ENCODE measurements at regions not wholly inside any gene's neighbourhood (a gene's known extent, or its start where the extent isn't known, plus 50 kb on each side); places are given as distances from the start of the nearest gene placed in this dataset.
"Not testable (repeated sequence)": the region's sequence is repeated elsewhere in the genome, so short reads cannot be mapped to it uniquely, and the experiment has no call there.

DNA sequence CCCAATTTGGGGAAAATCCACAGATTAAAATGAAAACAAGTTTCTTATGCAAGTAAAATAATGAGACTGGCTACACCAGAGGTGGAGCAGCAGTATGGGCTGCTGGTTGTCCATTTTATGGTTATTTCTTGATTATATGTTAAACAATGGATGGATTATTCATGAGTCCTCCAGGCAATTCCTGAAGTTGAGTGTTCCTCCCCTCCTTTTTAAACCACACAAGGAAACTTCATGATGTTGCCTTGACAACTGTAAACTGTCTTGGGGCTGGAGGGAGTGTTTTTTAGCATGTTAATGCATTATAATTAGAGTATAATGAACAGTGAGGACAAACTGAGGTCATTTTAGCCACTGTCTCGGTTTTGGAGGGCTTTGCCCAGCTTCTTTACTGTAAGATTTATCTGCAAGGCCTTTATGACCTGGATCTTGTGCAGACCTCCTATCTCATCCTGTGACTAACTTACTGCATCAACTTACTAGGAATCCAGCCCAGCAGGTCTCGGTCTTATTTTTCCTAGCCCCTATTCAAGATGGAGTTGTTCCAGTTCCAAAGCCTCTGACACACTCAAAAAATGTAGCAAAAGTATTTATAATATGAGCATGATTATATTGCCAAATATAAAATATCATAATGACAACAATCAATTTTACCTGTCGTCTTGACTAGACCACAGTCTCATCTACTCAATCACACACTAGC, 534.0 kb downstream of the TMEM121 start:
- DNase-seq (no peak), ATAC-seq (ENCODE audit: poor library complexity) (no peak)
- intact Hi-C loops (cut with DNase I) = no loop called here

DNA sequence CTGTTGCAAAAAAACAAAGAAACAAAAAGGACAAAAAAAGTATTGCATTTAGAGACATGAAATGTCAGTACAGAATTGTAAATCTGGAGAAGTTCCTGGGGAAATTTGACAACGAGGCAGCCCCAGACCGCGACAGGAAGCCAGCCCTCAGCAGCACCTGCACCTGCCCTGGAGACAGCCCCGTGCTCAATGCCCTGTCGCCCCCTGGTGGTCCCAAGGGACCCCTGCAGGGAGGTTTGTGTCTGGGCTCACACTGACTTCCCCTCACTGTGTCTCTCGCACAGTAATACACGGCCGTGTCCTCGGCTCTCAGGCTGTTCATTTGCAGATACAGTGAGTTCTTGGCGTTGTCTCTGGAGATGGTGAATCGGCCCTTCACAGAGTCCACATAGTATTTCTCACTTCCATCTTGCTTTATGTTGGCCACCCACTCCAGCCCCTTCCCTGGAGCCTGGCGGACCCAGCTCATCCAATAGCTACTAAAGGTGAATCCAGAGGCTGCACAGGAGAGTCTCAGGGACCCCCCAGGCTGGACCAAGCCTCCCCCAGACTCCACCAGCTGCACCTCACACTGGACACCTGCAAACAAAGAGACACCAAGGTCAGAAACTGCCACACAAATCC, 535.6 kb downstream of the TMEM121 start:
- intact Hi-C loops (cut with DNase I); ATAC-seq (ENCODE audit: poor library complexity): not testable (repeated sequence)
- DNase-seq = peak; percentile 48

DNA sequence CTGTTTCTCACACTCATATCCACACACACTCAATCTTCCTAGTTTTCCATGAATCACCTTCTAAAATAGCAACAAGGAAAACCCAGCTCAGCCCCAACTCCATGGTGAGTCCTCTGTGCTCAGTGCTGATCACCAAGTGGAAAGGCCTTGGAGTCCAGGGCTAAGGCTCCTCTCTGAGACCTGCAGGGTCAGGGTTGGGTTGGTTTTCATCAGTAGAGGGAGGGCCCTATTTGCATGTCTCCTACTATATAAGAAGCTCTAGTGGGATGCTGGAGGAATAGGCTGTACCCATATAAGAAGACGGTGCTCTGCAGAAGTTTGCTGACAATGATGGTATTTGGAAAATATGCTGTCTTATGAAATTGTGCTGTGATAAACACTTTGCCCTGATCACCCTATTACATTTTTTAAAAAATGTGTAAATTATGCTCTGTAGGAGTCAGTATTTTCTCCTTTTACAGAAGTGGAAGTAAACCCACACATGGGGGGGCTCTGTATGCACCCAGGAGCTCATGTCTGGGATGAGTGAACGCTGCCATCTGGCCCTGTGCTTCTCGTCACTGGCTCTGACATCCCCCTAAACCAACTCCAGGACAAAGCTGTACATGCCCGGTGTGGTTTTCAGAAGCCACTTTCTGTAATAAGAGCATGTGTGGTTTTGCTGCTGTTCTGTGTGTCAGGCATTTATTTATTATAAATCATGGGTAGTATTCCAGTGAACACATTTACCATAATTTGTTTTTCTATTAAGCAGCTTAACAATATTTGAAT, 536.3 kb downstream of the TMEM121 start:
- no peak for ATAC-seq (ENCODE audit: poor library complexity)

DNA sequence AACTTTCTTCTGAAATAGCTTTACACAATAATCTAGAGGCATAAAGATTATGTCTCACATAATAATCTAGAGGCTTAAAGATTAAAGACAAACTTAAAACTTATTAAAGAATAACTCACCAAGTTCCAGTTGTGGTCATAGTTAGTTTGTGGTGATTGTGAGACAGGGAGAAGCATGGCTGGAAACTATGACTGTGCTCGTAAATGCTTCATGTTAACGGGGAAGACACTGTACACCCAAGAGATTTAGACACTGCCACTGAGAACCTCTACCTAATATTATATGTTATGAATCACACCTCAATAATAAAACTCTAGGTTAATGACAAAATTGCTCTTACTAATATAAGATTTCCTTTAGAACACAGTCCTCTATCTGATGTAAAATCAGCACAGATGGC, 541.6 kb downstream of the TMEM121 start:
- ATAC-seq (ENCODE audit: poor library complexity) (no peak), DNase-seq (no peak)
- intact Hi-C loops (cut with DNase I) = no loop called here

More for the DNA sequence above, 536.3 kb downstream of the TMEM121 start:
- no peak for DNase-seq
- intact Hi-C loops (cut with DNase I) = no loop called here

DNA sequence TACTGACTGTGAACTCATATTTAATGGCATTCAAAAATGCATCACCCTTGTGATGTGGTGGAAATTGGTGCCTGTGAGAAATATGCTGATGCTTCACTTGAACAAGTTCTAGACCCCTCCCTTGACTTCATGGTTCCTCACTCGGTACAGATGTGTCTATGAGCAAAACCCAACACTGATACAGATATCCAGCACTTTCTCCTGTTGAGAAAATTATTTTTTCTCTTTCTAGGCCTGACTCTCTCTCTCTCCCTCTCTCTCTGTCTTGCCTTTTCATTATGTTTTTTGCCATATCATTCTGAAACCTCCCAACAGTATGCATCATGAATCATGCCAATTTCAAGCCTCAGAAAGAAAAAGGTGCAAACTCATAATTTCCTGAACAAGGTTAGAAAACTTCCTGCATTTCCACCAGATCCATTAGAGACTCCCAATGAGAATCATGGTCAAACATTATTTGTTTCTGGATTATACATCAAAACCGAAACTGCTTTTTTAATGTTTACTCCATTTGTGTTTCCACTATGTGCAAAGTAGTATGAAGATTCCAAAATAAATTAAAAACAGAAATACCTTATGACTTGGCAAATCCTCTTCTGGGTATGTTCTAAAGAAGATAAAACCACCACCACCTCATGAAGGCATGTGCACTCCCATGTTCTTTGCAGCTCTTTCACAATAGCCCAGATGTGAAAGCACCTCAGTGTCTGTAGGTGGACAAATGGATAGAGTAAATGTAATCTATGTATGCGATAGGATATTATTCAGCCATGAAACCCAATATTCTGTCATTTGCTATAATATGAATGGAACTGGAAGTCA, 543.6 kb downstream of the TMEM121 start:
- DNase-seq = no peak
- intact Hi-C loops (cut with DNase I) = no loop called here

DNA sequence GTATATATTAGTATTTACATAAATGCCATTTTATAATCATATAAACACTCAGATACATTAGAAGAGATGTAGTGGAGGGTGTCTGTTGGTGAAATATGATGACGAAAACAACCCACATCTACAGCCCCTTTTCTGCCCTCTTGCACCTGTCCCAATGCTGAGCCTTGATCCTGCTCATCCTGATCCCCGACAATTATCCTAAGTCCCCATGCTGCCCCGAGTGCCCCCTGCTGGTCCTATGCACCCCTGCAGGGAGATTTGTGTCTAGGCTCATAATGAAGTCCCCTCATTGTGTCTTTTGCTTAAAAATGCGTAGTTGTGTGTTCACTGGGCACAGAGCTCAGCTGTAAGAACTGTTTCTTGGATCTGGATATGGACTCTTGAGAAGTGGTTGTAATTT, 554.5 kb downstream of the TMEM121 start:
- DNase-seq = no peak
- no peak for ATAC-seq (ENCODE audit: poor library complexity)
- intact Hi-C loops (cut with DNase I) = no loop called here

More for the DNA sequence above, 543.6 kb downstream of the TMEM121 start:
- no peak for ATAC-seq (ENCODE audit: poor library complexity)

DNA sequence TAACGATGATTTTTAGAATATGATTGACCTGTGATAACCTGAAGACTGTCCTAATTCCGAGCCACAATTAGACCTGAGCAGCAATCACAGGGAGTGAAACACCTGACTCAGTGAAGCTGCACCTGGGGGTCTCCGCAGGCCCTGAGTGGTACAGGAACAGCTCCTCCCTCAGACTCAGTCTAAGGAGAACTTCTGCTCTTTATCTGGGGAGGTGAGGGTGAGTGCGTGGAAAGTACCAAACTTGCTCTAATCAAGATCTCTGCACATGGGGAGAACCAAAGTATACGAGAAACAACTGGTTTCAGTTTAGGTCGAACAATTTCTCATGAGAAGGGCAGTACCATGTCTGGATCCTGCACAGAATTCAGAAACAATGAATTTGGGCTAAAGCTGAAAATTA, 555.3 kb downstream of the TMEM121 start:
- intact Hi-C loops (cut with DNase I); DNase-seq; ATAC-seq (ENCODE audit: poor library complexity): not testable (repeated sequence)

DNA sequence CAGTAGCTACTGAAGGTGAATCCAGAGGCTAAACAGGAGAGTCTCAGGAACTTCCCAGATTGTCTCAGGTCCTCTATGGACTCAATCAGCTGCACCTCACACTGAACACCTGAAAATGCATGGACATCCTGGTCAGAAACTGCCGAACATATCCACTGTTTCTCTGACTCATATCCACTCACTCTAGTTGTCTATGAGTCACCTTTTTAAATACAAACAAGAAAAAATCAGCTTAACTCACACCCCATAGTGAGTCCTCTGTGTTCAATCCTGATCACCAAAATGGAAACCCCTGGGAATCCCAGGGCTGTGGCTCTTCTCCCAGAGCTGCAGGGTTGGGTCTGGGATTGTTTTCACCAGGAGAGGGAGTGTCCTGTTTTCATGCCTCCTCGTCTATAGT, 556.7 kb downstream of the TMEM121 start:
- no peak for ATAC-seq (ENCODE audit: poor library complexity)
- intact Hi-C loops (cut with DNase I) = no loop called here
- DNase-seq = no peak

DNA sequence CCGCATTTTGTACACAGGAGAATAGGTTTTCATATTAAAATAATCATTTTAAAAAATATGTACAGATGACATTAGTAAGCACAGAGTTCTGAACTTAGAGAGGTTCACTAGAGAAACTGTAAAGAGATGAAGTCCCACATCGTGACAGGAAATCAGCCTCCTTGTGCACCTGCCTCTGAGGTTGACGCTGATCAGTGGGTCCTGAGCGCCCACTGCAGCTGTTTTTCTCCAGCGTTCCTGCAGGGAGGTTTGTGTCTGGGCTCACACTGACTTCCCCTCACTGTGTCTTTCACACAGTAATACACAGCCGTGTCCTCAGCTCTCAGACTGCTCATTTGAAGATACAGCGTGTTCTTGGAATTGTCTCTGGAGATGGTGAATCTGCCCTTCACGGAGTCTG, 561.5 kb downstream of the TMEM121 start:
- intact Hi-C loops (cut with DNase I) = no loop called here

DNA sequence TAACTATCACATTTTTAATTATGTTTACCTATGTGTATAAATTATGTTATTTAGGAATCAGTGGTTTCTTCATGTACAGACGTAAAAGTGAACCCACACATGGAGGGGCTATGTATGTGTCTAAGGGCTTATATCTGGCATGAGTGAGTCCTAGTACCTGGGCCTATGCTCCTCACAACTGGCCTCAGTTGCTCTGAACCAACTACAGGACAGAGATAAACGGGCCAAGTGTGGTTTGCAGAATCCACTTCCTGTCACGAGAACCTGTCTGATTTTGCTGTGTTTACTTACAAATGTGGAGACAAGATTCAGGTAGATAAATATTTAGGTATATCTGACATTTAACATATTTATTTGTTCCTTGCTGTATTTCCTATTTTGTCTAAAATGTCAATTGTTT, 562.5 kb downstream of the TMEM121 start:
- DNase-seq; intact Hi-C loops (cut with DNase I); ATAC-seq (ENCODE audit: poor library complexity): not testable (repeated sequence)

More for the DNA sequence above, 561.5 kb downstream of the TMEM121 start:
- ATAC-seq (ENCODE audit: poor library complexity) (no peak), DNase-seq (no peak)

DNA sequence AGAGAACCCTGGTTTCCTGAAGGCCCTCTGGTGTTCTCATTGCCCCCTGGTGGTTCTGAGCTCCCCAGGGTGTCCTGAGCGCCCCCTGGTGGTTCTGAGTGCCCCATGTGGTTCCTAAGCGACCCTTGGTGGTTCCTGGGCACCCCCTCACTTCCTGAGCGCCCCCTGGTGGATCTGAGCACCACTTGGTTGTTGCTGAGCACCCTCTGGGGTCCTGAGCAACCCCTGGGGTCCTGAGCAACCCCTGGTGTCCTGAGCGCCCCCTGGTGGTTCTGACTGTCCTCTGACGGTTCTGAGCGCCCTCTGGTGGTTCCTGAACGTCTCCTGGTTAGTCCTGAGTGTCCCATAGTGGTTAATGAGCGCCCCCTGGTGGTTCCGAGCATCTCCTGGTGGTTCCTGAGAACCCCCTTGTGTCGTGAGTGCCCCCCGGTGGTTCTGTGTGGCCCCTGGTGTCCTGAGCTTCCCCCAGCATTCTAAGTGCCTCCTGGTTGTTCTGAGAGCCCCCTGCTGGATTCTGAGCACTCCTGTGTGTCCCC, 568.3 kb downstream of the TMEM121 start:
- intact Hi-C loops (cut with DNase I) = no loop called here
- ATAC-seq (ENCODE audit: poor library complexity) = no peak
- DNase-seq = no peak

DNA sequence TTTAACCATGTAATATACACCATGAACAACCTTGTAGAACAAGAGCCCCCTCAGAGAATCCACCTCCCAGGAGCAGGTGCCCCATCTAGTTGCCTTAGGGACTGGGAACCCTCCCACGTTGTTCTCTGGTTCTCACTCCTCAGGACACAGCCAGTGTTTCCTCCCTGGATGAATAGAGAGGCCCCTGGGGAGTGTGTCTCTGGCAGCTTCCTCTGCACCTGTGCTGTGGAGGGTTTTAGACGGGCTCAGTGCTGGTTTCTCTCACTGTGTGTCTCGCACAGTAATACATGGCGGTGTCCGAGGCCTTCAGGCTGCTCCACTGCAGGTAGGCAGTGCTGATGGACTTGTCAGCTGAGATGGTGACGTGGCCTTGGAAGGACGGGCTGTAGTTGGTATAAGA, 581.3 kb downstream of the TMEM121 start:
- intact Hi-C loops (cut with DNase I) = no loop called here
- no peak for DNase-seq
- no peak for ATAC-seq (ENCODE audit: poor library complexity)

DNA sequence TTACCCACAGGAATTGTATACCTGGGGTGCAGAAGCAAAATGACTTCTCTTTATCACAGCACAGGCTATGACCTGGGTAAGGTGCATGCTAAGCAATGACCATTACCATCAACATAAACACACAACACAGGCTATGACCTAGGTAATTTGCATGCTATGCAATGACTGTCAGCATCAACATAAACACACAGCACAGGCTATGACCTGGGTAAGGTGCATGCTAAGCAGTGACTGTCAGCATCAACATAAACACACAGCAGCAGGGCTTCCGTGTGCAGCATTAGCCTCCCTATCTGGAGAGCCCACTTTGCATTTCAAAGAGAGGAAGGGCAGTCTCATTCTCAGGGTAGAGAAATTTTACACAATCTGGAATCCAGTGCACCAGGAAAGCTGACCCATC, 583.0 kb downstream of the TMEM121 start:
- ATAC-seq (ENCODE audit: poor library complexity) = no peak
- intact Hi-C loops (cut with DNase I) = no loop called here
- DNase-seq = no peak

DNA sequence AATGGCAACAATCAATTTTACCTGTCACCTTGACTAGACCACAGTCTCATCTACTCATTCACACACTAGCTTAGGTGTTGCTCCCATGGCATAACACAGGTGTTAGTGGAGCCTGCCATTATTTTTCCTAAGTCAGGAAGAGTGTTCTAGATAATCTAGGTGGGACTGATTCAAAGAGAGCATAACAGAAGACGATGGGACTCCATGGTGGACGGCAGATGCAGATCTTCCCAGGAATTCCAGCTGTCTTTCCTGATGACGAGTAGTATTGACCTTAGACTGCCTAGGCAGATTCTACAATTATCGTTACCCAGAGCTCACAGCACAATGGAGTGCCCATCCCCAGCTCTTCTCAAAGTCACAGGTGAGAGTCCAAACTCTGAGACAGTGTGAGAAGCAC, 589.0 kb downstream of the TMEM121 start:
- DNase-seq (no peak), ATAC-seq (ENCODE audit: poor library complexity) (no peak)
- intact Hi-C loops (cut with DNase I) = no loop called here

DNA sequence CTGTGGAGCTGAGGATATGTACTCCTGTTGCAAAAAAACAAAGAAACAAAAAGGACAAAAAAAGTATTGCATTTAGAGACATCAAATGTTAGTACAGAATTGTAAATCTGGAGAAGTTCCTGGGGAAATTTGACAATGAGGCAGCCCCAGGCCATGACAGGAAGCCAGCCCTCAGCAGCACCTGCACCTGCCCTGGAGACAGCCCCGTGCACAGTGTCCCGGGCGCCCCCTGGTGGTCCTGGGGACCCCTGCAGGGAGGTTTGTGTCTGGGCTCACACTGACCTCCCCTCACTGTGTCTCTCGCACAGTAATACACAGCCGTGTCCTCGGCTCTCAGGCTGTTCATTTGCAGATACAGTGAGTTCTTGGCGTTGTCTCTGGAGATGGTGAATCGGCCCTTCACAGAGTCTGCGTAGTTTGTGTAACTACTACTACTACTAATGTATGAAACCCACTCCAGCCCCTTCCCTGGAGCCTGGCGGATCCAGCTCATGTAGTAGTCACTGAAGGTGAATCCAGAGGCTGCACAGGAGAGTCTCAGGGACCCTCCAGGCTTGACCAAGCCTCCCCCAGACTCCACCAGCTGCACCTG, 590.1 kb downstream of the TMEM121 start:
- ATAC-seq (ENCODE audit: poor library complexity); DNase-seq; intact Hi-C loops (cut with DNase I): not testable (repeated sequence)

DNA sequence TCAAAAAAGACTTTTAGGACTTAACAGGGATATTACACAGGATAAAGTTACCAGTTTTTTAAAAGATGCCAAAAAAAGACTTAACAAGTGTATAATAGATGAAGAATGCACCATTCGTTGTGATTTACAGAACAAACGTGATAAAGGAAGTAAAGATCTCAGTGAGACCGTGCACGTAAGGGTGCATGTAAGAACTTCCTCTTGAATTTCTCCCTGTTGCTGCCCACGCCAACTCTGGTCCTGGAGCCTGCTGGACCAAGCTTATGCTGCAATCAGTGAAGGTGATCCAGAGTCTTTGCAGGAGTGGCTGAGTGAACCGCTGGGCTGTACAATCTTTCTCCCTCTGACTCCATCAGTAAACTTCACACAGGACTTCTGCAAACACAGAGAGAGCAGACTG, 593.7 kb downstream of the TMEM121 start:
- DNase-seq (no peak), ATAC-seq (ENCODE audit: poor library complexity) (no peak)
- intact Hi-C loops (cut with DNase I) = no loop called here

DNA sequence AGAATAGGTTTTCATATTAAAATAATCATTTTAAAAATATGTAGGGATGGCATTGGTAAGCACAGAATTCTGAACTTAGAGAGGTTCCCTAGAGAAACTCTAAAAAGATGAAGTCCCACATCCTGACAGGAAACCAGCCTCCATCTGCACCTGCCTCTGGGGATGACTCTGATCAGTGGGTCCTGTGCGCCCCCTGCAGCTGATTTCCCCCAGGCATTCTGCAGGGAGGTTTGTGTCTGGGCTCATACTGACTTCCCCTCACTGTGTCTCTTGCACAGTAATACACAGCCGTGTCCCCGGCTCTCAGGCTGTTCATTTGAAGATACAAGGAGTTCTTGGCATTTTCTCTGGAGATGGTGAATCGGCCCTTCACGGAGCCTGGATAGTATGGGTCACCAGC, 602.9 kb downstream of the TMEM121 start:
- ATAC-seq (ENCODE audit: poor library complexity) (no peak), DNase-seq (no peak)
- intact Hi-C loops (cut with DNase I) = no loop called here

DNA sequence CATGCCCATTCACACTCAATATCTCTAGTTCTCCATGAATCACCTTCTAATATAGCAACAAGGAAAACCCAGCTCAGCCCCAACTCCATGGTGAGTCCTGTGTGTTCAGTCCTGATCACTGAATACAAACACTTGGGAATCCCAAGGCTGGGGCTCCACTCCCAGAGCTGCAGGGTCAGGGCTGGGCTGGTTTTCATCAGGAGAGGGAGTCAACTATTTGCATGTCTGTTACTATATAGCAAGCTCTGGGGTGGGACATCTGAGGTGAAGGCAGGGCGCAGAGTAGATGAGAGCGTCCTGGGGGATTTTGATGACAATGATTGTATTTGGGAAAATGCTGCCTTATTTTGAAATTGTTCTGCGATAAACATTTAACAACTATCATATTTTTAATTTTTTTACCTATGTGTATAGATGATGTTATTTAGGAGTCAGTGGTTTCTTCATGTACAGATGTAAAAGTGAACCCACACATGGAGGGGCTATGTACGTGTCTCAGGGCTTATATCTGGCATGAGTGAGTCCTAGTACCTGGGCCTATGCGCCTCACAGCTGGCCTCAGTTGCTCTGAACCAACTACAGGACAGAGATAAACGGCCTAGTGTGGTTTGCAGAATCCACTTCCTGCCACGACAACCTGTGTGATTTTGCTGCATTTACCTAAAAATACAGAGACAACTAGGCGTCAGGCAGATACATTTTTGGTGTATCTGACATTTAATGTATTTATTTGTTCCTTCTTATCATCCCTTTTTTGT, 603.7 kb downstream of the TMEM121 start:
- DNase-seq; ATAC-seq (ENCODE audit: poor library complexity); intact Hi-C loops (cut with DNase I): not testable (repeated sequence)

Measured in Right ventricle myocardium superior (tissue), 1 donor.